ENCODE measurements at regions not wholly inside any gene's neighbourhood (a gene's known extent, or its start where the extent isn't known, plus 50 kb on each side); places are given as distances from the start of the nearest gene placed in this dataset.
A peak's percentile ranks its signal among the peaks of the same experiment; 100 is the strongest.

GRCh38 chr2:12828980-12829379 is 112.2 kb downstream of the TRIB2 start:
- no peak for DNase-seq (ENCODE audit: low read depth)

- no peak for DNase-seq (ENCODE audit: low read depth)
Measured at GRCh38 chr2:12831016-12831415, 114.3 kb downstream of the TRIB2 start.

- DNase-seq (ENCODE audit: low read depth): no peak
Measured at GRCh38 chr2:12834239-12834638, 117.5 kb downstream of the TRIB2 start.

- DNase-seq (ENCODE audit: low read depth): no peak
Measured at GRCh38 chr2:12835733-12836132, 119.0 kb downstream of the TRIB2 start.

GRCh38 chr2:12839339-12839738 is 122.6 kb downstream of the TRIB2 start:
- DNase-seq (ENCODE audit: low read depth): no peak

GRCh38 chr2:12841021-12841420 is 124.3 kb downstream of the TRIB2 start:
- no peak for DNase-seq (ENCODE audit: low read depth)

- no peak for DNase-seq (ENCODE audit: low read depth)
Measured at GRCh38 chr2:12842917-12843316, 126.2 kb downstream of the TRIB2 start.

- no peak for DNase-seq (ENCODE audit: low read depth)
Measured at GRCh38 chr2:12844511-12844910, 127.8 kb downstream of the TRIB2 start.

GRCh38 chr2:12847694-12848575 is 131.2 kb downstream of the TRIB2 start:
- no peak for DNase-seq (ENCODE audit: low read depth)

- no peak for DNase-seq (ENCODE audit: low read depth)
Measured at GRCh38 chr2:12852135-12852534, 135.4 kb downstream of the TRIB2 start.

GRCh38 chr2:12854001-12854530 is 137.3 kb downstream of the TRIB2 start:
- no peak for DNase-seq (ENCODE audit: low read depth)

GRCh38 chr2:12855508-12855907 is 138.8 kb downstream of the TRIB2 start:
- DNase-seq (ENCODE audit: low read depth): no peak

- peak; percentile 23 for DNase-seq (ENCODE audit: low read depth)
Measured at GRCh38 chr2:12856934-12857601, 140.3 kb downstream of the TRIB2 start.

- no peak for DNase-seq (ENCODE audit: low read depth)
Measured at GRCh38 chr2:12857891-12858290, 141.2 kb downstream of the TRIB2 start.

GRCh38 chr2:12858786-12859185 is 142.1 kb downstream of the TRIB2 start:
- DNase-seq (ENCODE audit: low read depth): no peak

GRCh38 chr2:12861344-12861930 is 144.7 kb downstream of the TRIB2 start:
- no peak for DNase-seq (ENCODE audit: low read depth)

- no peak for DNase-seq (ENCODE audit: low read depth)
Measured at GRCh38 chr2:12862541-12862940, 145.8 kb downstream of the TRIB2 start.

GRCh38 chr2:12863937-12864336 is 147.2 kb downstream of the TRIB2 start:
- DNase-seq (ENCODE audit: low read depth): no peak

- DNase-seq (ENCODE audit: low read depth): no peak
Measured at GRCh38 chr2:12867631-12868287, 151.0 kb downstream of the TRIB2 start.

- DNase-seq (ENCODE audit: low read depth): no peak
Measured at GRCh38 chr2:12870692-12871091, 154.0 kb downstream of the TRIB2 start.

GRCh38 chr2:12871694-12872315 is 155.1 kb downstream of the TRIB2 start:
- no peak for DNase-seq (ENCODE audit: low read depth)

GRCh38 chr2:12877761-12878160 is 161.0 kb downstream of the TRIB2 start:
- no peak for DNase-seq (ENCODE audit: low read depth)
